Adrenal gland (tissue), 5 donors: ENCODE measurements at regions not wholly inside any gene's neighbourhood (a gene's known extent, or its start where the extent isn't known, plus 50 kb on each side); places are given as distances from the start of the nearest gene placed in this dataset.

Experiments used
- POLR2A ChIP-seq, 2 donors: fragments of 450-650 bp; IDR thresholded peaks; one replicate each; pipeline ENCODE4 v1.6.1; 2017; ENCODE audit warnings: antibody characterized with exemption in 2 of 2, mild to moderate bottlenecking in 2 of 2, moderate library complexity in 1 of 2
- TF ChIP-seq, protein P1 (sequence below), 6 experiments: fragments of 450-650 bp in 4 of 6; fragments of 200-600 bp in 2 of 6; sonication (generic) in 1 of 6; IDR thresholded peaks; 1 replicate in 5 of 6; 2 replicates in 1 of 6; pipeline versions ENCODE4 v1.5.1 to v1.8.0; 2016 to 2021; ENCODE audit warnings: antibody characterized with exemption in 6 of 6, mild to moderate bottlenecking in 2 of 6, moderate library complexity in 1 of 6
- donor health status: DM: no; HTN: no; CAD: no.

DNA sequence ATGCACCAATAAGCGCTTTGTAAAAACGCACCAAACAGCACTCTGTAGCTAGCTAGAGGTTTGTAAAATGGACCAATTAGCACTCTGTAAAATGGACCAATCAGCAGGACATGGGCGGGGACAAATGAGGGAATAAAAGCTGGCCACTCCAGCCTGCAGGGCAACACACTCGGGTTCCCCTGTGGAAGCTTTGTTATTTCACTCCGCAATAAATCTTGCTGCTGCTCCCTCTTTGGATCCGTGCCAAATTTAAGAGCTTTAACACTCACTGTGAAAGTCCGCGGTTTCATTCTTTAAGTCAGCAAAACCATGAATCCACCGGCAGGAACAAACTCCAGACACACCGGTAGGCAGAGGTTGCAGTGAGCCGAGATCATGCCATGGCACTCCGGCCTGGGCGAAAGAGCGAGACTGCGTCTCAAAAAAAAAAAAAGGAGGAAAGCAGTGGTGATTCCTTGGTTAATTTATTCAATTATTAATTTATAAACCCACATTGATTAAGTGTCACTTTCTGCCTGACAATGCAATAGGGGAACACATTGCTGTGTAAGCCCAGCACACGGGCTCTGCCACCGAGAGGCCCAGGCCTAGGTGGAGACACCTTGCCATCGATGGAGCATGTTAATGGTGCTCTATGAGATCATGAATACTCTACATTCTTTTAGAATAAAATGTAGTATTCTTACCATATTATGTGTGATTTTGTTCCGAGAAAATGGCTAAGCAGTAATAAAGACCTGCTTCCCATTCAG lies 687.6 kb upstream of the HS6ST1 start:
- TF ChIP-seq, protein P1, sequence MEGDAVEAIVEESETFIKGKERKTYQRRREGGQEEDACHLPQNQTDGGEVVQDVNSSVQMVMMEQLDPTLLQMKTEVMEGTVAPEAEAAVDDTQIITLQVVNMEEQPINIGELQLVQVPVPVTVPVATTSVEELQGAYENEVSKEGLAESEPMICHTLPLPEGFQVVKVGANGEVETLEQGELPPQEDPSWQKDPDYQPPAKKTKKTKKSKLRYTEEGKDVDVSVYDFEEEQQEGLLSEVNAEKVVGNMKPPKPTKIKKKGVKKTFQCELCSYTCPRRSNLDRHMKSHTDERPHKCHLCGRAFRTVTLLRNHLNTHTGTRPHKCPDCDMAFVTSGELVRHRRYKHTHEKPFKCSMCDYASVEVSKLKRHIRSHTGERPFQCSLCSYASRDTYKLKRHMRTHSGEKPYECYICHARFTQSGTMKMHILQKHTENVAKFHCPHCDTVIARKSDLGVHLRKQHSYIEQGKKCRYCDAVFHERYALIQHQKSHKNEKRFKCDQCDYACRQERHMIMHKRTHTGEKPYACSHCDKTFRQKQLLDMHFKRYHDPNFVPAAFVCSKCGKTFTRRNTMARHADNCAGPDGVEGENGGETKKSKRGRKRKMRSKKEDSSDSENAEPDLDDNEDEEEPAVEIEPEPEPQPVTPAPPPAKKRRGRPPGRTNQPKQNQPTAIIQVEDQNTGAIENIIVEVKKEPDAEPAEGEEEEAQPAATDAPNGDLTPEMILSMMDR (IDR thresholded peaks at IDR 0.05), result no peak
- no peak for TF ChIP-seq POLR2A (IDR thresholded peaks at IDR 0.05)
